ENCODE measurements at regions not wholly inside any gene's neighbourhood (a gene's known extent, or its start where the extent isn't known, plus 50 kb on each side); places are given as distances from the start of the nearest gene placed in this dataset.
"Not testable (repeated sequence)": the region's sequence is repeated elsewhere in the genome, so short reads cannot be mapped to it uniquely, and the experiment has no call there.

DNA sequence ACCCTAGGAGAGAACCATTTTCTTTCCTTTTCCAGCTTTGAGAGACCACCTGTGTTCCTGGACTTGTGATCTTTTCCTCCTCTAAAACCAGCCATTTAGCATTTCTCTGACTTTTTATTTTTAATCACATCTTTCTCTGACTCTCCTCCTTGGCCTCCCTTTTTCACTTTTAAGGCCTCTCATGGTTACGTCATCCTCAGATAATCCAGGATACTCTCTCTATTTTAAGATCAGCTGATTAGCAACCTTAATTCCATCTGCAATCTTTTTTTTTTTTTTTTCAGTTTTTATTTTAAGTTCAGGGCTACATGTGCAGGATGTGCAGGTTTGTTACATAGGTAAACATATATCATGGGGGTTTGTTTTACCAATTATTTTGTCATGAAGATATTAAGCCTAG, 54.0 kb downstream of the RFPL4B start:
- DNase-seq, result no peak

- DNase-seq, result no peak
Observed at GRCh38 chr6:112407101-112407590, 60.0 kb downstream of the RFPL4B start.

DNA sequence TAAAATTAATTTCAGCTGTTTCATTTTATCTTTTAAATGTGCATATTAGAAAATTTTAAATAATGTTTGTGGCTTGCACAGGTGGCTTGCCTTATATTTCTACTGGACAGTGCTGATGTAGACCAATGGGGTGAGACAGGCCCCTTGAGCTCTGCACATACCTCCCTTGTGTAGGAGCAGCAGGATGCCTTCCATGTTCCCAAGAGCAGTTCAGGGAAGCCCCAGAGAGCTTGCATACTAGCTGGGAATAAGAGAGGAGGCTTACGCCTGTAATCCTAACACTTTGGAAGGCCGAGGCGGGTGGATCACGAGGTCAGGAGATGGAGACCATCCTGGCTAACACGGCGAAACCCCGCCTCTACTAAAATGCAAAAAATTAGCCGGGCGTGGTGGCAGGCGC, 61.4 kb downstream of the RFPL4B start:
- no peak for DNase-seq

DNA sequence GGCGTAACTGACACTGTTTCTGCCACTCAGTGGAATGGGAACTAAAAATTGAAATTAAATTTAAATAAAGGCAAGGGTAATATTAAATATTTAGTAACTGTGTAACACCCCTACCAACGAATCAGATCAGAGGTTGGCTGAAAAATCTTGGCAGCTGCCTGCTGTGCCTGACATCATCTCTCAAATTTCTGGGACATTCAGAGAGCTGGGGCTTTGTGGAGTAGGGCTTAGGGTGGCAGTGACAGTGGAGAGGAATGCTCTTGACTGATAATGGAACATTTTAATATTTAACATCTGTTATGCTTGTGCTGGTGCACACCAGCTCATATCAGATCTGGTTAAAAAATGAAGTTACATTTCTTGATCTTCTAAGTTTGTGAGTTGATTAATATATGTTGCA, 62.2 kb downstream of the RFPL4B start:
- DNase-seq, result no peak

DNA sequence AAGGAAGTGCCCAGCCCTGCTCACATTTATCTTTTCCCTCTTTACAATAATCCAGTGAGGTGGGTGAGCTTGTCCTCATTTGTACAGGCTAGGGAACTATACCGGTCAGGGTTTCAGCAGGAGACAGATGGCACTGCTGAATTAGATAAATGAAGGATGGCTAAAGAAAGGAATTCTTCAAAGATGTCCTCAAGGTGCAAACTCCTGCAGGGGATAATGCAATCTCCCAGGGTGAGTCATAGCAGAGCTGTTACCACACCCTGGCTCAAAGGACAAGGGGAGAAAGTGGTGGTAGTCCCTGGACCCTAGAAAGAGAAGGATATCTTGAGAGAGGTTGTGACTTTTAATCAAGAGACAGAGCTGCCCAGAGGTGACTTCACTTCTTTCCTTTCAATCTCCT, 66.7 kb downstream of the RFPL4B start:
- no peak for DNase-seq

GRCh38 chr6:112415366-112415765, 68.2 kb downstream of the RFPL4B start:
- DNase-seq, result no peak

GRCh38 chr6:112416866-112417265, 69.7 kb downstream of the RFPL4B start:
- no peak for DNase-seq

- not testable (repeated sequence) for DNase-seq
Observed at GRCh38 chr6:112427011-112427410, 79.9 kb downstream of the RFPL4B start.

DNA sequence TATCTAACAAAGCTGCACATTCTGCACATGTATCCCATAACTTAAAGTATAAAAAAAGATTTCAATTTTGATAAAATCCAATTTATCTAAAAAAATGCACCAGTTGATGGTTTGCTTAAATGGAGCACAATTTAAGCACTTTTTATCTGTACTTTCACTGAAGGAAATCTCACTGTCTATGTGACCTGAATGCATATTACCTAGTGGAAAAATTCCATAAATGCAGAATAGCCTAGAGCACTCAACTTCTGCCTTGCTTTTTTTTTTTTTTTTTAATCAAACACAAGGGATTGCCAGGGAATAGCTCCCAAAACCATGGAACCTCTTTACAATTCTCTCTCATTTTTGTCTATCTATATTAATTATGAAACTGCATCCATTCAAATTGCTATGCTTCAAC, 80.4 kb downstream of the RFPL4B start:
- no peak for DNase-seq

- DNase-seq, result no peak
Observed at GRCh38 chr6:112428477-112428876, 81.3 kb downstream of the RFPL4B start.

GRCh38 chr6:112429226-112429625, 82.1 kb downstream of the RFPL4B start:
- DNase-seq, result no peak

DNA sequence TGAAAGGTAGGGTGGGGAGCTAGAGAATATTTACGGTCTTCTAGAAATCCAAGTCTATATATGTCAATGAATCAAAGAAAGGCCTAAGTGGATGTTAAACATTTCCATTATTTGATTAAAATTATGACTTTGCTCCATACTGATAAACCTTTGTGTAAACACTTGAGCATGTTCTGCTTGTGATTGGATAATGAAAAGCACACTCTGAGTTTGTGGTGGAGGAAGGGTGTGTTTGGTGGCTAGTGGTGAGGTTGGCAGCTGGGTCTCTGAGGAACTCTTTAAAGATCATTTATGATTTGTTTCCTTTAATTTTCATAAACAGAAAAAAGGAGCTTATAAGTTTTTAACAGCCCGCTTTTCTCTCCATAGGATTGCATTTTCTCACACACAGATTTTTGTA, 84.7 kb downstream of the RFPL4B start:
- DNase-seq, result no peak

- DNase-seq, result no peak
Observed at GRCh38 chr6:112432853-112433252, 85.7 kb downstream of the RFPL4B start.

- DNase-seq, result no peak
Observed at GRCh38 chr6:112433457-112433856, 86.3 kb downstream of the RFPL4B start.

DNA sequence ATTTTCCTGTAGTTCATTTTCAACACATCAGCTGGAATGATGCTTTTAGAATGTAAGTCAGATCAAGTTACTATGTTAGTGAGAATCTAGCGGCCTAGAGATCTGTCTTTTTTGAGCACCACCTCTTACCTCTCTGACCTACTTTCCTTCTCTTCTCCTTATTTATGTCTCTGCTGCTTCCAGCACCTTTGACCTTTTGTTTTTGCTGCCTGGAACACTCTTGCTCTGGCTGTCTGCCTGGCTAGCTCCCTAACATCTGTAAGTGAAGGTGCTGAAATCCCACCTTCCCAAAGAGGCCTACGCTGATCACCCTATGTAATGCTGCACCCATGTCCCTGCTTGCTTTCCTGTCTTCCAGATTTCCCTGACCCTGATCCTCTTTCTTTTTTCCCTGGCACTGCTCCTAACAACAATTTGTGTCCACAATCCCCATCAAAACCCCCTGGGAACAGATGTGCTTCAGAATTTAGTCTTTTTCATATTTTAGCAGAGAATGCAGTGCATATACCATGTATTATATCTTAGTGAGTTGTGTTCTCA, 87.8 kb downstream of the RFPL4B start:
- no peak for DNase-seq

DNA sequence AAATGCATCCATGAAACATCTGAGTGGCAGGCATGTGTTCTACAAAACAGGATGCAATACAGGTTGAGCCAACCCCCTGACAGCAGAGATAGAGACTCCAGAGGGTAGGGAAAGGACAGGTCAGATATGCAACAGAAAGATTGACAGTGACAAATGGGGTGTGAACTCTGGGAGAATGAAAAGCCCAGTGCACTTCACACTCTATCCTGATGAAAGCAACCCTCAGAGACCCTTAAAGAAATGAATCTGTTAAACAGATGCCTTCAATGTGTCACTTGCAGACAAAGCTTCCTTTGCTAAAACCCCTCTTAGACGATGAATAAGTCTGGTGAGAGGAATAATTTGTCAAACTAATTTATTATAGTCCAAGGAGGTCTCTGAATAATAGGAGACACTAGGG, 89.9 kb downstream of the RFPL4B start:
- DNase-seq, result no peak

- no peak for DNase-seq
Observed at GRCh38 chr6:112439010-112439409, 91.9 kb downstream of the RFPL4B start.

- DNase-seq, result no peak
Observed at GRCh38 chr6:112439432-112439831, 92.3 kb downstream of the RFPL4B start.

DNA sequence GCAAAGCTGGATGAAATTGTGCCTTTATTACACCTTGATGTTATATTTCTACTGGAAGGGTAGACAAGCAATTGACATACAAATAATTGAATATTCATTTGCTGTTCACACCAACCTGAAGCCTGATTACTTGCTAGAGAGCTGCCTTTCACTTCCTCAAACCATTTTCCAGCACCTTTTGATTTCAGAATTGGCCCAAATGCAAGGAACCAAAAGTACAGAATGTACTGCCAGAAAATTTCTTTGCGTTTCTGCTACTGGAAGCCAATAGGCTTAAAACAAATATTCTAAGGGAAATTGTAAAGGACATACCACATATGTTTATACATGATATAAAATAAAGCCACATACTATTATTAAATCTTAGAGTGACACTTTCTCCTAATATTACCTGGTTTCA, 94.5 kb downstream of the RFPL4B start:
- DNase-seq, result no peak

- DNase-seq, result no peak
Observed at GRCh38 chr6:112443179-112444065, 96.3 kb downstream of the RFPL4B start.

DNA sequence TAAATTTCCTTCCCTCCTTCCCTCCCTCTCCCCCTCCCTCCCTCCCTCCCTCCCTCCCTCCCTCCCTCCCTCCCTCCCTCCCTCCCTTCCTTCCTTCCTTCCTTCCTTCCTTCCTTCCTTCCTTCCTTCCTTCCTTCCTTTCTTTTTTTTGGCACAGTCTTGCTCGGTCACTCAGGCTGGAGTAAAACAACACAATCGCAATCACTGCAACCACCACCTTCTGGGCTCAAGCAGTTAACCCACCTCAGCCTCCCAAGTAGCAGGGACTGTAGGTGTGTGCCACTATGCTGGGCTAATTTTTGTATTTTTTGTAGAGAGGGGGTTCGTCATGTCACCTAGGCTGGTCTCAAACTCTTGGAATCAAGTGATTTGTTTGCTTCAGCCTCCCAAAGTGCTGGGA, 101.7 kb downstream of the RFPL4B start:
- DNase-seq, result not testable (repeated sequence)

DNA sequence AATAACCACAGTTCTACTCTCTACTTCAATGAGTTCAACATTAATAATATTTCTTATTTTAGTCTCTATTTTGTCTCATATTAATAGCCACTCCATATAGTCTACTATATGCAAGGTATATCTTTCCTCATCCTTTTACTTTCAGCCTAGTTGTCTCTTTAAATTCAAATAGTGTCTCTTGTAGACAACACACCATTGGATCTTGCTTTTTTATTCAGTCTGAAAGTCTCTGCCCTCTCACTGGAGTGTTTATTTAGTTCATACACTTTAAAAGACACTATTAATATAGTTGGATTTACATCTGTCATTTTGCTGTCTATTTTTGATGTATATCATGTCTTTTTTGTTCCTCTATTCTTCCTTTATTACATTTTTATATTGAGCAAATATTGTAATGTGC, 103.5 kb downstream of the RFPL4B start:
- DNase-seq, result no peak

GRCh38 chr6:112457886-112458285, 110.8 kb downstream of the RFPL4B start:
- DNase-seq, result no peak

GRCh38 chr6:112459758-112460304, 112.7 kb downstream of the RFPL4B start:
- DNase-seq, result no peak
